PC-9 (cell line): ENCODE measurements at regions not wholly inside any gene's neighbourhood (a gene's known extent, or its start where the extent isn't known, plus 50 kb on each side); places are given as distances from the start of the nearest gene placed in this dataset.

Experiments
- CTCF ChIP-seq: fragments of 200-600 bp; sonication (generic); conservative IDR thresholded peaks from 2 replicates; pipeline ENCODE4 v1.6.1; 2017; ENCODE audit warnings: mixed run types, antibody characterized with exemption, mild to moderate bottlenecking, moderate library complexity
- EZH2 ChIP-seq: fragments of 200-600 bp; sonication (generic); IDR thresholded peaks from 2 replicates; pipeline ENCODE4 v1.8.0; 2017; ENCODE audit warnings: antibody characterized with exemption, low read depth

DNA sequence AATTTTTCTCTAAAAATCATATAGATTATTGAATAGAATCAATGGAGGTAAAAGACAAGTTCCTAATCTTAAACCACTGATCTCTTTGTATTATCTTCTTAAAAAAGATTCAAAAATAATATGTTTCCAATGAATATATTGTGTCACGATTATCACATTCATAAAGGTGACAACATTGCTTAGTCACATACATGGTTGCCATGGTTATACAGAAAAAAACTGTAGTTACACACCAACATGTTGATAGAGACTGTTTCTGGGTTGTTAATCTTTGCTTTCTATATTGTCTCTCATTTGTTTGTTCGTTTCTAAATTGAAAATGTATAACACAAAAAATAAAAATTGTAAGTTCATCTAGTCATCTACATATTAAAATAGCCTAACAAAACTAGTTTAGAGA is 376.0 kb upstream of the ALCAM start:
- TF ChIP-seq CTCF (no peak), EZH2 (no peak)
